ENCODE measurements at regions not wholly inside any gene's neighbourhood (a gene's known extent, or its start where the extent isn't known, plus 50 kb on each side); places are given as distances from the start of the nearest gene placed in this dataset.

GRCh38 chr5:159658266-159658925 lies 257.9 kb upstream of the ADRA1B start:
- BruUV-seq (replicated peaks) = no TSS peak
- H3K4me1 ChIP-seq (replicated peaks in 1 of 2; ENCODE audit: control insufficient read depth in 2 of 2, insufficient read depth in 2 of 2, low read length in 2 of 2) = peaks cover 0 to 6% of the 10 kb centered on the region in 2 experiments; a peak in 2 of 5 replicates
- WGBS (ENCODE audit: insufficient coverage, low coverage, missing lambda C conversion rate) = 35% methylated on average over 9 of the region's 10 CpGs

More at GRCh38 chr5:159658266-159658925, 257.9 kb upstream of the ADRA1B start:
- ATAC-seq (no peak), DNase-seq (ENCODE audit: extremely low read depth in 1 of 4, low spot score in 3 of 4) (no peak), FAIRE-seq (no peak)
- CTCF ChIA-PET (ENCODE audit: low intra/inter-chr PET ratio) = no interaction called here
- H3K79me2 ChIP-seq (ENCODE audit: control insufficient read depth, insufficient read depth, low read length) = no peaks in the 10 kb centered on the region
- no peaks in the 10 kb centered on the region for H3K9me1 ChIP-seq (ENCODE audit: control insufficient read depth, insufficient read depth, low read length)
- no peak overlapping the region for H3K27ac ChIP-seq (ENCODE audit: extremely low read depth, low read depth, low read length)
- in situ Hi-C loops (cut with MboI) (no loop called here), intact Hi-C loops (cut with micrococcal nuclease) (no loop called here)
- no peak overlapping the region for H3K9ac ChIP-seq (ENCODE audit: insufficient read depth in 1 of 2, low read depth in 2 of 2, low read length in 2 of 2)
- POLR2A ChIA-PET = no interaction called here
- H4K20me1 ChIP-seq (replicated peaks; ENCODE audit: control insufficient read depth, insufficient read depth, low read length) = no peaks in the 10 kb centered on the region; the same call in 1 of the 2 replicates
- H3K4me3 ChIP-seq = no peak overlapping the region
- H3K4me2 ChIP-seq (ENCODE audit: insufficient read depth, low read length) = no peak overlapping the region
- TF ChIP-seq REST (IDR thresholded peaks at IDR 0.05; ENCODE audit: borderline replicate concordance) (no peak), REST (CRISPR knock-in tag; IDR thresholded peaks at IDR 0.05; ENCODE audit: low read depth) (no peak), ZNF583 (CRISPR knock-in tag; IDR thresholded peaks at IDR 0.05) (no peak), TRIM24 (IDR thresholded peaks at IDR 0.05) (no peak), CTCFL (IDR thresholded peaks at IDR 0.05; ENCODE audit: borderline replicate concordance, insufficient read depth, low read depth, low read length, poor library complexity, severe bottlenecking) (no peak), ZNF282 (CRISPR knock-in tag; IDR thresholded peaks at IDR 0.05) (no peak), BHLHE40 (IDR thresholded peaks at IDR 0.05; ENCODE audit: low read length) (no peak), MAX (CRISPR knock-in tag; IDR thresholded peaks at IDR 0.05) (no peak)
- TF ChIP-seq, protein P1, sequence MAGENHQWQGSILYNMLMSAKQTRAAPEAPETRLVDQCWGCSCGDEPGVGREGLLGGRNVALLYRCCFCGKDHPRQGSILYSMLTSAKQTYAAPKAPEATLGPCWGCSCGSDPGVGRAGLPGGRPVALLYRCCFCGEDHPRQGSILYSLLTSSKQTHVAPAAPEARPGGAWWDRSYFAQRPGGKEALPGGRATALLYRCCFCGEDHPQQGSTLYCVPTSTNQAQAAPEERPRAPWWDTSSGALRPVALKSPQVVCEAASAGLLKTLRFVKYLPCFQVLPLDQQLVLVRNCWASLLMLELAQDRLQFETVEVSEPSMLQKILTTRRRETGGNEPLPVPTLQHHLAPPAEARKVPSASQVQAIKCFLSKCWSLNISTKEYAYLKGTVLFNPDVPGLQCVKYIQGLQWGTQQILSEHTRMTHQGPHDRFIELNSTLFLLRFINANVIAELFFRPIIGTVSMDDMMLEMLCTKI (IDR thresholded peaks at IDR 0.05; ENCODE audit: partially characterized antibody) = no peak
- no peaks in the 10 kb centered on the region; a peak in 1 of 5 replicates for H3K27me3 ChIP-seq (ENCODE audit: control insufficient read depth in 2 of 2, insufficient read depth in 2 of 2, low read length in 2 of 2)
- H3K9me3 ChIP-seq (replicated peaks; ENCODE audit: control insufficient read depth, insufficient read depth, low read depth, low read length) = no peaks in the 10 kb centered on the region
- H3K36me3 ChIP-seq (ENCODE audit: control insufficient read depth, insufficient read depth, low read length) = no peaks in the 10 kb centered on the region
- H2AFZ ChIP-seq (ENCODE audit: low read depth, low read length) = no peak overlapping the region
